SK-N-MC (cell line): ENCODE measurements at regions not wholly inside any gene's neighbourhood (a gene's known extent, or its start where the extent isn't known, plus 50 kb on each side); places are given as distances from the start of the nearest gene placed in this dataset.

Source experiments
- EZH2 ChIP-seq: fragments of 200-600 bp; sonication (generic); IDR thresholded peaks from one replicate; pipeline ENCODE4 v1.6.1; 2017; ENCODE audit warnings: antibody characterized with exemption
- POLR2AphosphoS5 ChIP-seq: IDR thresholded peaks from 2 replicates; pipeline ENCODE4 v1.6.1; 2012; ENCODE audit warnings: mild to moderate bottlenecking, low read depth, low read length, borderline replicate concordance

DNA sequence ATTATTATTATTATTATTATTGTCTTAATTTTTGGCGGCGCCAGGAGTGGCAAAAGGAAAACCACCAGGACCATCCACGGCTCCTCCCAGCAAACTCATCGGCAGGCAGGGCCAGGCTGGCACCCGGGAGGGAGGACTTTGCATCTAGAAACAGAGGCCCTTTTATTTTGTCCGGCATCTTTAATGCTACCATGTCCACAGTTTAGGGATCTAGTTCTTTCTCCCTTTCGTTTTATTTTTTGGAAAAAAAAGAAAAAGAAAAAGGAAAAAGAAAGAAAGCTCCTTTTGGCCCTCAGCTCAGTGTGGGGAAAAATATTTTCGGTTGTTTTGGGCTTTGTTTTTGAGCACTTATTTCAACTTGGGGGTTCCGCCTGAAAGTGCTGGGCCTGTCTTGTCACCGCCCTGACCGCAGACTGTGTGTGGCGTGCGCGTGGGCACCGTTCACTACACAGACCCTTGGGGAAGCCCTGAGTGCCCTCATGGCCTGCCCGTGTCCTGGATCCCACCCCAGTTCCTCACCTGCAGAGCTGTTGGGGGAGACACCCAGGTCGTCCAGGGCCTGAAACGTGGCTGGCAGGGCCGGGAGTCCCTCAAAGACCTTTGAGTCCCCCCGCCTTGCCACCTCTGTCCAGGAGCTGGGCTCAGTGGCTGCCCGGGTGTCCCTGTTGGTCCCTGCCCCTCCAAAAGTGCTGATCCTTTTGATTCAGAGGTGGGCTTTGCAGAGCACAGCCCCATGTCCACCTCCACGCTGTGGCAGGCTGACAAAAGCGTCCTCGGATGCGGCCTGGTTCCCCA is 69.1 kb upstream of the PPARA start:
- TF ChIP-seq EZH2, result no peak
- no peak for TF ChIP-seq POLR2AphosphoS5
